NCI-H2227 treated with DMSO at 0.1 percent for 48 hours (cell line): ENCODE measurements at regions not wholly inside any gene's neighbourhood (a gene's known extent, or its start where the extent isn't known, plus 50 kb on each side); places are given as distances from the start of the nearest gene placed in this dataset.
"Not testable (repeated sequence)": the region's sequence is repeated elsewhere in the genome, so short reads cannot be mapped to it uniquely, and the experiment has no call there.

Source experiments
- DNase-seq: peaks from one replicate; lab custom pipeline; 2025; lab: John Stamatoyannopoulos, UW

GRCh38 chr2:239660390-239661230 is 259.8 kb upstream of the HDAC4 start:
- no peak for DNase-seq

GRCh38 chr2:239657992-239658391 is 257.2 kb upstream of the HDAC4 start:
- DNase-seq, result no peak

- no peak for DNase-seq
These were observed 256.4 kb upstream of the HDAC4 start for GRCh38 chr2:239657236-239657635.

- DNase-seq, result no peak
These were observed 253.4 kb upstream of the HDAC4 start for GRCh38 chr2:239654266-239654665.

DNA sequence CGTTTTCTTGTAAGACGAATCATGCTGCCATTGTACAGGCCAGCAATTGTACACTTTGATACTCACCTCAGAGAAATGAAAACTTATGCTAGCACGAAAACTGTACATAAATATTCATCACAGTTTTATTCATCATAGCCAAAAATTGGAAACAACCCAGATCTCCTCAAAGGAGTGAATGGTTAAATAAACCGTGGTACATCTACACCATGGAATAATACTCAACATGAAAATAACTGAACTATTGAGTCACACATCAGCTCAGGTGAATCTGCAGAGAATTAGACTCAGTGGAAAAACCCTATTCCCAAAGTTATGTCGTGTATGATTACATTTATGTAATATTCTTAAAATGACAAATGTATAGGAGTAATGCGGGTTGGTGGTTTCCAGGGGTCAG is 251.0 kb upstream of the HDAC4 start:
- DNase-seq, result no peak

GRCh38 chr2:239650674-239651073 is 249.9 kb upstream of the HDAC4 start:
- no peak for DNase-seq

DNA sequence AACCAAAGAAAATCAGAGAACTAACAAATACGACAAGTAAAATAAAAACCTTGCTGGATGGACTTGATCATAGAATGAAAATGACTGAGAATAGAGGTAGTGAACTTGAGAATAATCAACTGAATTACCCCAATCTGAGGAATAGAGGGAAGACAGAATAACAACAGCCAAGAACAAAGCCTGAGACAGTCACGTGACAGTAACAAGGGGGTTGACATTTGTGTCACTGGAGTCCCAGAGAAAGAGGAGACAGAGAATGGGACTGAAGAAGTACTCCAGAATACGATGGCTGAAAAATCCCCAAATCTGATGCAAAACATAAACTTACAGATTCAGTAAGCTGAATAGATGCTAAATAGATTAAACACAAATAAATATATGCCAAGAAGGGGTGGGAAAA is 248.5 kb upstream of the HDAC4 start:
- DNase-seq, result no peak

DNA sequence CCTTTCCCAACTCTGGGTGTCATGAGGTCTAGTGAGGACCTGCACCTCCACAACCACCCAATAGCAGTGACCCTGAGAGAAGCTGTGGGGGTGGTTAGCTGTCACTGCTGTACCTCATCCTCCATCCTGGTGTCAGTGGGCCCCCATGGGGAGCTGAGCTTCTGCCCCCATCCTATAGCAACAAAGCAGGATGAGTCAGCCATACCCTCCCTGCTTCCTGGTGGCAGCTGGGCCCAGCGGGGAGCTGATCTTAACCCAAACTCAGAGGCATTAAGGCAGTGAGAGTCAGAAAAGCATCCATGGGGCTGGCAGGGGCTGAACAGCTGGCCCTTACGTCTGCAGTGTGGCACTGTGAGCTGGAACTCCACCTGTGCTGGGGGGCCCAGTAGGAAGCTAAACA is 247.8 kb upstream of the HDAC4 start:
- DNase-seq, result no peak

DNA sequence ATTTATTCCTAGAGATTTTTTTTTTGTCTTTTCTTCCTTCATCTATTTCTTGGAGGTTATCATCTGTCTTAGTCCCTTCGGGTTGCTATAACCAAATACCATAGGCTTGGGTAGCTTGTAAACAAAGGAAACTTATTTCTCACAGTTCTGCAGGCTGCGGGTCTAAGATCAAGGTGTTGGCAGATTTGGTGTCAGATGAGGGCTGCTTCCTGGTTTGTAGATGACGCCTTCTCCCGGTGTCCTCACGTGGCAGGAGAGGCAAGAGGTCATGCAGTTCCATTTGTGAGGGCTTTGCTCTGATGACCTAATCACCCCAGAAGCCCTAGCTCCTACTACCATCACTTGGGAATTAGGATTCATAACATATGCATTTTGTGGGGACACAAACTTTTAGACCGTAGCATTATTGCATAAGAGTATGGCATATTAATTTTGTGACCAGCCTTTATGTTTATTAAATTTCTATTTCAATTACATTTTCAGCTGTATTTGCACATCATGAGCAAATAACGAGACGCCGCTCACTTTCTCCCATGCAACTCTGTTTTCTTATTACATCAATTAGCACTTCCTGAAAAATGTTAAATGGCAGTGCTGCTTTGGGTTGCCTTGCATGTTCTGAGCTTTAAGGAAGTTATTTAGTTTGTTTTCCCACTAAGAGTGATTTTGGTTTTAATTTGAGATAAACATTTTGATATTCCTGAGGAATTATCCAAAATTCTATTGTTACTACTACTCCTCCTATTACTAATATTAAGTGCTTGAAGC is 246.4 kb upstream of the HDAC4 start:
- no peak for DNase-seq

DNA sequence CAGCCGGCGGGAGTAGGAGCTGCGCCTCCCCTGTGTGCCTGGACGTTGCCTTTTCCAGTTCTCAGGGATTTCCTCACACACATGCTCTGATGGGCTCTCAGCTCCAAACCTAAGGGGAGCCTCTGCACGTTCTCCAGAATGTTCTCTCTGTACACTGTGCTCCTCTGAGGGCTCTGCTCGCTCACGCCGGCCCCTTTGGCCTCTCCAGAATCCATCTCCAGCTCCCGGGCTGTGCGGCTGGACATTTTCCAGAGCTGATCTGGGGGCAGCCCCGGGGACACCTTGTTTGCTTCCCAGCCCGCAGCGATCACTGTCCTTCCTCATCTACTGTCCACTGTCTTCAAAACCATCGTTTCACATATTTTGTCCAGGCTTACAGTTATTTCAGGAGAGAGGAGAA is 245.4 kb upstream of the HDAC4 start:
- DNase-seq, result no peak

DNA sequence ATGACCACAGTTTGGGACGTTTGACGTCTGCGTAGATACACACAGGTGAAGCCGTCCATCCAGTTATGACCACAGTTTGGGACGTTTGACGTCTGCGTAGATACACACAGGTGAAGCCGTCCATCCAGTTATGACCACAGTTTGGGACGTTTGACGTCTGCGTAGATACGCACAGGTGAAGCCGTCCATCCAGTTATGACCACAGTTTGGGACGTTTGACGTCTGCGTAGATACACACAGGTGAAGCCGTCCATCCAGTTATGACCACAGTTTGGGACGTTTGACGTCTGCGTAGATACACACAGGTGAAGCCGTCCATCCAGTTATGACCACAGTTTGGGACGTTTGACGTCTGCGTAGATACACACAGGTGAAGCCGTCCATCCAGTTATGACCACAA is 243.8 kb upstream of the HDAC4 start:
- not testable (repeated sequence) for DNase-seq

- no peak for DNase-seq
These were observed 243.2 kb upstream of the HDAC4 start for GRCh38 chr2:239644011-239644410.

GRCh38 chr2:239642406-239643004 is 241.7 kb upstream of the HDAC4 start:
- no peak for DNase-seq

- DNase-seq, result not testable (repeated sequence)
These were observed 241.1 kb upstream of the HDAC4 start for GRCh38 chr2:239641904-239642303.

- DNase-seq, result no peak
These were observed 240.1 kb upstream of the HDAC4 start for GRCh38 chr2:239640676-239641578.

- DNase-seq, result no peak
These were observed 239.4 kb upstream of the HDAC4 start for GRCh38 chr2:239640210-239640609.

GRCh38 chr2:239639421-239640185 is 238.8 kb upstream of the HDAC4 start:
- DNase-seq, result no peak

GRCh38 chr2:239638376-239638775 is 237.6 kb upstream of the HDAC4 start:
- DNase-seq, result no peak

- no peak for DNase-seq
These were observed 236.0 kb upstream of the HDAC4 start for GRCh38 chr2:239636808-239637207.

DNA sequence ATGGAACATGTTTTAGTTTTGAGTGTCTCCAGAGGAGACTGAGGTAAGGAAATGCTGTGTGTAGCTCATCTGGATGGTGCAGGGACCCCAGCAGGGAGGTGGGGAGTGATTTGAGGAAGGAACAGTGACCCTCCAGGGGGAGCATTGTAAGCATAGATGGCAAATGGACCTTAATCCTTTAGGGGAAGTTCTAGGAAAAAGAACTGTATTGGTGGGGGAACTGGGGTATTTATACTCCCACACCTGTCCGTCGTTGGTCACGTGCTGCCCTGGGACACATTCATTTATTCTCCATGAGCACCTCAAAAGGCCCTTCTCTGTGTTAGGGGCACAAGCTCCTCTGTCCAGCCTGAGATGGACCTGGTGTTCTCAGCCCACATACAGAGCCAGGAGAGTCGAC is 233.9 kb upstream of the HDAC4 start:
- no peak for DNase-seq

DNA sequence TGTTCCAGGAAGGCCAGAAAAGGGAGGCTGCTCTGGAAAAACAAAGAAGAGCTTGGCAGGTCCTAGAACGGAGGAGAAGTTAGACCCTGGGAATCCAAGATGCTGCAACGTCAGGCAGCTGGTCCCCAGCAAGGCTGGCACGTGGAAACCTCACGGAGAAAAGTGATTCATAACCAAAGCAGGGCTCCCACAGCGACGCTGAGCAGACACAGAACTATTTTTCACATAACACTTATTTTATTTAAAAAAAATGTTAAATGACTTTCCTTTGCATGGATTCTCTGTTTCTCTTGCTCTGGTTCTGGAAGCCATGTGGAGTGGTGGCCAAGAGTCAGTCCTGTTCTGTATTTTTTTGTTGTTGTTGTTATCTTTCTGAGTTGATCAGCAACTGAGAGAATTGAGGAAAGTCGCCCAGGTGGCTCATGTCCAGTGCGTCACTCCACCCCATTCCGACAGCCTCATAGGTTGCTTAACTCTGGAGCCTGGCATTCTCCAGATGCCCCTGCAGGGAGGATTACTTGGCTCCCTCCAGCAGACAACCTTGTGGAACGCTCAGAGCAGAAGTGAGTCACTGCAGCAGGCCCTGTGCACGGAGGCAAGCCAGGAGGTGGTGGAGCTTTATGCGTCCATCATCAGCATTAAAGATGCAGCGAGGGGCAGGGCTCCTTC is 229.9 kb upstream of the HDAC4 start:
- no peak for DNase-seq
